Occipital lobe (tissue), 1 donor: ENCODE measurements at regions not wholly inside any gene's neighbourhood (a gene's known extent, or its start where the extent isn't known, plus 50 kb on each side); places are given as distances from the start of the nearest gene placed in this dataset.
A peak's percentile ranks its signal among the peaks of the same experiment; 100 is the strongest.

Experiments
- DNase-seq: peaks from one replicate; lab custom pipeline; 2025; lab: John Stamatoyannopoulos, UW

- DNase-seq: no peak
These were observed 299.3 kb downstream of the FBXW7 start for GRCh38 chr4:152236519-152237056.

- no peak for DNase-seq
These were observed 300.2 kb downstream of the FBXW7 start for GRCh38 chr4:152235718-152236117.

GRCh38 chr4:152234571-152234970, 301.3 kb downstream of the FBXW7 start:
- DNase-seq: no peak

- DNase-seq: no peak
These were observed 303.6 kb downstream of the FBXW7 start for GRCh38 chr4:152232271-152232670.

GRCh38 chr4:152229782-152230289, 306.1 kb downstream of the FBXW7 start:
- no peak for DNase-seq

- no peak for DNase-seq
These were observed 310.2 kb downstream of the FBXW7 start for GRCh38 chr4:152225680-152226079.

GRCh38 chr4:152224721-152225420, 311.0 kb downstream of the FBXW7 start:
- no peak for DNase-seq

- no peak for DNase-seq
These were observed 311.7 kb downstream of the FBXW7 start for GRCh38 chr4:152224223-152224622.

GRCh38 chr4:152223600-152223999, 312.3 kb downstream of the FBXW7 start:
- DNase-seq: no peak

GRCh38 chr4:152221816-152222516, 313.9 kb downstream of the FBXW7 start:
- no peak for DNase-seq

GRCh38 chr4:152220201-152220666, 315.7 kb downstream of the FBXW7 start:
- no peak for DNase-seq

- DNase-seq: no peak
These were observed 317.3 kb downstream of the FBXW7 start for GRCh38 chr4:152218576-152218975.

- DNase-seq: peak; percentile 5
These were observed 318.0 kb downstream of the FBXW7 start for GRCh38 chr4:152217896-152218295.

- no peak for DNase-seq
These were observed 323.8 kb downstream of the FBXW7 start for GRCh38 chr4:152211936-152212653.

- DNase-seq: no peak
These were observed 326.0 kb downstream of the FBXW7 start for GRCh38 chr4:152209772-152210493.

GRCh38 chr4:152207378-152207720, 328.5 kb downstream of the FBXW7 start:
- DNase-seq: no peak

- DNase-seq: no peak
These were observed 329.1 kb downstream of the FBXW7 start for GRCh38 chr4:152206646-152207377.

GRCh38 chr4:152206185-152206584, 329.7 kb downstream of the FBXW7 start:
- DNase-seq: no peak

- no peak for DNase-seq
These were observed 333.5 kb downstream of the FBXW7 start for GRCh38 chr4:152202415-152202814.

GRCh38 chr4:152200511-152201333, 335.2 kb downstream of the FBXW7 start:
- DNase-seq: no peak
